ENCODE measurements at regions not wholly inside any gene's neighbourhood (a gene's known extent, or its start where the extent isn't known, plus 50 kb on each side); places are given as distances from the start of the nearest gene placed in this dataset.

DNA sequence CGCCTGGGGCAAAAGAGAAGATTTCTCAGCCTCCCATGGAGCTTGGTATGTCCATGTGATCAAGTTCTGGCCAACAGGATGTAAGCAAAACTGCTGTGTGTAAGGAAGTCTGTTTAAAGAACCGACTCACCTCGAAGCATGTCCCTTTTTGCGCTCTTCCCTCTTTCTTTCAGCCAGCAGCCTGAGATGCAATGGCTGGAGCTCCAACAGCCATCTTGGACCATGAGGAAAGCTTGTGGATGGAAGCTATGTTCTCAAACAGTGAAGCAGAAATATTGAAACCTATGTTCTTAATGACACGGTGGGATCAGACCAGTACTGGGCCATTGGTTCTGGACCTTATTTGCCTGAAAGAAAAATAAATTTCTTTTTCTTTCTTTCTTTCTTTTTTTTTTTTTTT lies 82.3 kb upstream of the SLC24A4 start:
- TF ChIP-seq, protein P1, sequence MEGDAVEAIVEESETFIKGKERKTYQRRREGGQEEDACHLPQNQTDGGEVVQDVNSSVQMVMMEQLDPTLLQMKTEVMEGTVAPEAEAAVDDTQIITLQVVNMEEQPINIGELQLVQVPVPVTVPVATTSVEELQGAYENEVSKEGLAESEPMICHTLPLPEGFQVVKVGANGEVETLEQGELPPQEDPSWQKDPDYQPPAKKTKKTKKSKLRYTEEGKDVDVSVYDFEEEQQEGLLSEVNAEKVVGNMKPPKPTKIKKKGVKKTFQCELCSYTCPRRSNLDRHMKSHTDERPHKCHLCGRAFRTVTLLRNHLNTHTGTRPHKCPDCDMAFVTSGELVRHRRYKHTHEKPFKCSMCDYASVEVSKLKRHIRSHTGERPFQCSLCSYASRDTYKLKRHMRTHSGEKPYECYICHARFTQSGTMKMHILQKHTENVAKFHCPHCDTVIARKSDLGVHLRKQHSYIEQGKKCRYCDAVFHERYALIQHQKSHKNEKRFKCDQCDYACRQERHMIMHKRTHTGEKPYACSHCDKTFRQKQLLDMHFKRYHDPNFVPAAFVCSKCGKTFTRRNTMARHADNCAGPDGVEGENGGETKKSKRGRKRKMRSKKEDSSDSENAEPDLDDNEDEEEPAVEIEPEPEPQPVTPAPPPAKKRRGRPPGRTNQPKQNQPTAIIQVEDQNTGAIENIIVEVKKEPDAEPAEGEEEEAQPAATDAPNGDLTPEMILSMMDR (IDR thresholded peaks at IDR 0.05): no peak
- no peak for TF ChIP-seq POLR2A (IDR thresholded peaks at IDR 0.05)
